Aorta (tissue), 5 donors: ENCODE measurements at regions not wholly inside any gene's neighbourhood (a gene's known extent, or its start where the extent isn't known, plus 50 kb on each side); places are given as distances from the start of the nearest gene placed in this dataset.

ENCODE experiments used
- ATAC-seq: fragments of 200-7000 bp; cut with Tn5 transposase; one replicate; pipeline ENCODE4 v1.9.1; 2022; ENCODE audit warnings: moderate library complexity; ENCODE audit not compliant: low FRiP score
- DNase-seq, 2 donors: peaks; one replicate each; pipeline ENCODE4 v3.0.0-alpha.2; 2020
- H3K27ac ChIP-seq, 2 donors: one replicate each; pipeline ENCODE4 v1.5.1; 2013; ENCODE audit warnings: low read length in 2 of 2, mild to moderate bottlenecking in 2 of 2, moderate library complexity in 2 of 2, control low read depth in 1 of 2, inconsistent platforms in 1 of 2, low read depth in 1 of 2
- H3K27me3 ChIP-seq, 2 donors: one replicate each; pipeline ENCODE4 v1.6.1; 2013; ENCODE audit warnings: control low read depth in 1 of 2, low read length in 1 of 2, mild to moderate bottlenecking in 1 of 2, moderate library complexity in 1 of 2; ENCODE audit not compliant: insufficient read depth in 2 of 2, control insufficient read depth in 1 of 2
- H3K36me3 ChIP-seq, 2 donors: one replicate each; pipeline ENCODE4 v1.6.1; 2013; ENCODE audit warnings: control low read depth in 1 of 2, low read length in 1 of 2, mild to moderate bottlenecking in 1 of 2; ENCODE audit not compliant: insufficient read depth in 2 of 2, control insufficient read depth in 1 of 2
- H3K4me1 ChIP-seq, 2 donors: one replicate each; pipeline ENCODE4 v1.6.1; 2013; ENCODE audit warnings: low read length in 2 of 2, control low read depth in 1 of 2, mild to moderate bottlenecking in 1 of 2, moderate library complexity in 1 of 2; ENCODE audit not compliant: insufficient read depth in 2 of 2, control insufficient read depth in 1 of 2
- H3K4me3 ChIP-seq, 2 donors: one replicate each; pipeline ENCODE4 v1.5.1; 2013; ENCODE audit warnings: low read length in 2 of 2, control low read depth in 1 of 2, mild to moderate bottlenecking in 1 of 2
- H3K9me3 ChIP-seq: one replicate; pipeline ENCODE4 v1.6.1; 2013; ENCODE audit warnings: mild to moderate bottlenecking, low read length; ENCODE audit not compliant: control insufficient read depth
- WGBS, 2 donors: extraction: QIAGEN DNeasy Blood & Tissue Kit; methylation state at CpG; one replicate each; pipeline ENCODE4 v1.1.7; 2013; 5-methylcytosine and 5-hydroxymethylcytosine counted together
- intact Hi-C, 2 donors: fragments of 100-400 bp; cut with DNase I; formaldehyde crosslinking; loops; one replicate each; pipeline versions ENCODE4 v1.14.2 to v1.15.0; 2022
- donor health status: healthy with polysubstance abuse.
- donor health status: Bipolar disorder and iron deficiency.
- donor health status: DM: no; HTN: no; CAD: no.
- donor health status: DM: no; HTN: no; CAD: no.
- donor health status: DM: yes; HTN: yes; CAD: no.

DNA sequence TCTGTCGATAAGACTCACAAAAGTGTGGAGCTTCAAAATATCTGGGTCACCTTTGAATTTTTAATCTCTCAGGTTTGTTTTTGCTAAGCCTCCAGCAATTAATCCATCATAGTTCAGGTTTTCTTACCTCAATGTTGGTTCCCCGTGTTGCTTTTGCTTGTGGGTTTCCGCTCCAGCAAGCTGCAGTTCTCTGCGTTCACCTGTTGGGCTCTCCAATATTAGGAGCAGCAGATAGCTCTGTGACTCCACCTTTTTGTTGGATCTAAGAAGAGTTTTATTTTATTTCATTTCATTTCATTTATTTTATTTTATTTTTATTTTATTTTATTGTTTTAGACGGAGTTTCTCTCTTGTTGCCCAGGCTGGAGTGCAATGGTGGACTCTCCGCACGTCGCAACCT, 335.5 kb downstream of the COL11A1 start:
- Histone ChIP-seq H3K27ac (no peak overlapping the region), H3K36me3 (no peaks in the 10 kb centered on the region), H3K27me3 (no peaks in the 10 kb centered on the region), H3K4me3 (no peak overlapping the region), H3K4me1 (no peaks in the 10 kb centered on the region), H3K9me3 (peaks cover 2% of the 10 kb centered on the region)
- 71 to 77% methylated on average over 8 of the region's 8 CpGs for WGBS, 2 donors
- intact Hi-C loops: no loop called here
- ATAC-seq: no peak
- no peak for DNase-seq

- Histone ChIP-seq H3K27me3 (no peaks in the 10 kb centered on the region), H3K4me1 (no peaks in the 10 kb centered on the region), H3K27ac (no peak overlapping the region), H3K36me3 (no peaks in the 10 kb centered on the region), H3K9me3 (no peaks in the 10 kb centered on the region), H3K4me3 (no peak overlapping the region)
- no peak for ATAC-seq
- no peak for DNase-seq
- 71 to 75% methylated on average over 1 of the region's 1 CpG for WGBS, 2 donors
- intact Hi-C loops: no loop called here
Measured at GRCh38 chr1:102758418-102758817, 349.9 kb downstream of the COL11A1 start.

DNA sequence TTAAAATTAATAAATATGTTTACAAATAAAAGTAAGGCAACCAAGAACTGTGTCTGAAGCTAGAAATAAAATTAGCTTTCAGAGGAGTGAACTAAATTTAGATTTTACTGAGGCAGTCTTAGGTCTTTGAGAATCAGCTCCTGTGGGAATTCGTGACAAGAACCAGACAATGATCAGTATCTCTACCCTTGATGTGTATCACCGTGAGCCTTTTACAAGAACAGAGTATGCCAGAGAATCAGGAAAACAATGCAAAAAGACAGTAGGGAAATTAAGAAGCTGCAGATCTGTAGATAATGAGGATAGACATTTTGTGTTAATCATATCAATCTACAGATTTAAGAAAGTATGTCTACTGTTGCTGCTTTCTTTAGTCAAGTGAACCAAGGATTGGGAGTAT, 351.0 kb downstream of the COL11A1 start:
- 57 to 81% methylated on average over 2 of the region's 2 CpGs for WGBS, 2 donors
- ATAC-seq (no peak), DNase-seq (no peak)
- Histone ChIP-seq H3K36me3 (no peaks in the 10 kb centered on the region), H3K27me3 (no peaks in the 10 kb centered on the region), H3K4me3 (no peak overlapping the region), H3K27ac (no peak overlapping the region), H3K4me1 (no peaks in the 10 kb centered on the region), H3K9me3 (no peaks in the 10 kb centered on the region)
- intact Hi-C loops: no loop called here

- 62 to 70% methylated on average over 2 of the region's 2 CpGs for WGBS, 2 donors
- Histone ChIP-seq H3K36me3 (no peaks in the 10 kb centered on the region), H3K4me1 (no peaks in the 10 kb centered on the region), H3K27ac (no peak overlapping the region), H3K4me3 (no peak overlapping the region), H3K27me3 (no peaks in the 10 kb centered on the region), H3K9me3 (no peaks in the 10 kb centered on the region)
- DNase-seq: no peak
- no peak for ATAC-seq
- intact Hi-C loops: no loop called here
Measured at GRCh38 chr1:102751111-102751510, 357.2 kb downstream of the COL11A1 start.

- intact Hi-C loops: no loop called here
- Histone ChIP-seq H3K27me3 (no peaks in the 10 kb centered on the region), H3K36me3 (no peaks in the 10 kb centered on the region), H3K4me1 (no peaks in the 10 kb centered on the region), H3K9me3 (peaks cover 3% of the 10 kb centered on the region), H3K27ac (no peak overlapping the region), H3K4me3 (no peak overlapping the region)
- ATAC-seq: no peak
- 39 to 47% methylated on average over 2 of the region's 2 CpGs for WGBS, 2 donors
- no peak for DNase-seq
Measured at GRCh38 chr1:102742426-102742825, 365.9 kb downstream of the COL11A1 start.

GRCh38 chr1:102733491-102734236, 374.7 kb downstream of the COL11A1 start:
- WGBS, 2 donors: 77 to 89% methylated on average over 3 of the region's 3 CpGs
- intact Hi-C loops: no loop called here
- H3K9me3 ChIP-seq: no peaks in the 10 kb centered on the region
- no peak overlapping the region for H3K27ac ChIP-seq
- no peaks in the 10 kb centered on the region for H3K4me1 ChIP-seq
- H3K4me3 ChIP-seq: no peak overlapping the region
- H3K36me3 ChIP-seq: no peaks in the 10 kb centered on the region
- ATAC-seq (no peak), DNase-seq (no peak)
- peaks cover 0 to 1% of the 10 kb centered on the region in 2 donors for H3K27me3 ChIP-seq

DNA sequence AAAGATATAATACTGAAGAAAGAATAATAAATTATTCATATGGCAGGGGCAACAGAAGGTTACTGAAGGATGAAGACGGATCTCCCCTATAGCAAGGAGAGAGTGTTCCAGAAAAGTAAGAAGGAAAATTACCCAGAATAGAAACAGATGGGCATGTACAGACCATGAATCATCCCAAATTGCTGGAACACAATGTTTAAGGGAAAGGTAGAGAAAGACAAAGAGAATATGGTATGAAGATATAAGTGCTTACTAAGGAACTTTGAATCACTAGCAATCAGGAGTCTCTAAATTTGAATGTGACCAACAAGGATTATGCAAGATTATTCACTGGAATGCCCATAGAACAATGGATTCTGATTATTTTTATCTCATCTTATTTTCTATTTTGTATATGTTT, 375.4 kb downstream of the COL11A1 start:
- DNase-seq: no peak
- Histone ChIP-seq H3K27ac (no peak overlapping the region), H3K4me1 (no peaks in the 10 kb centered on the region), H3K27me3 (peaks cover 0 to 1% of the 10 kb centered on the region in 2 donors), H3K36me3 (no peaks in the 10 kb centered on the region), H3K4me3 (no peak overlapping the region), H3K9me3 (no peaks in the 10 kb centered on the region)
- WGBS, 2 donors: 11 to 24% methylated on average over 1 of the region's 1 CpG
- intact Hi-C loops: no loop called here
- ATAC-seq: no peak

- no peak for ATAC-seq
- intact Hi-C loops: no loop called here
- Histone ChIP-seq H3K4me3 (no peak overlapping the region), H3K4me1 (no peaks in the 10 kb centered on the region), H3K27ac (no peak overlapping the region), H3K27me3 (peaks cover 0 to 1% of the 10 kb centered on the region in 2 donors), H3K9me3 (no peaks in the 10 kb centered on the region), H3K36me3 (no peaks in the 10 kb centered on the region)
- no peak for DNase-seq
- WGBS, 2 donors: 82 to 83% methylated on average over 1 of the region's 1 CpG
Measured at GRCh38 chr1:102726417-102726816, 381.9 kb downstream of the COL11A1 start.

GRCh38 chr1:102724741-102725140, 383.6 kb downstream of the COL11A1 start:
- H3K9me3 ChIP-seq: no peaks in the 10 kb centered on the region
- ATAC-seq (no peak), DNase-seq (no peak)
- whole genome bisulfite sequencing, 2 donors: 85 to 86% methylated on average over 1 of the region's 1 CpG
- no peaks in the 10 kb centered on the region for H3K27me3 ChIP-seq
- H3K4me1 ChIP-seq: no peaks in the 10 kb centered on the region
- H3K27ac ChIP-seq: no peak overlapping the region
- no peaks in the 10 kb centered on the region for H3K36me3 ChIP-seq
- no peak overlapping the region for H3K4me3 ChIP-seq
- intact Hi-C loops: no loop called here
